ENCODE measurements at regions not wholly inside any gene's neighbourhood (a gene's known extent, or its start where the extent isn't known, plus 50 kb on each side); places are given as distances from the start of the nearest gene placed in this dataset.

- Mint-ChIP-seq H3K9me3 (no peaks in the 10 kb centered on the region), H3K4me3 (no peak overlapping the region), H3K27me3 (no peaks in the 10 kb centered on the region), H3K27ac (no peak overlapping the region), H3K36me3 (ENCODE audit: low read depth) (no peaks in the 10 kb centered on the region), H3K4me1 (ENCODE audit: low read depth) (no peaks in the 10 kb centered on the region)
- intact Hi-C loops (cut with micrococcal nuclease) = no loop called here
Measured at GRCh38 chr1:168782559-168783116, 53.6 kb upstream of the DPT start.

GRCh38 chr1:168783458-168784210 is 54.6 kb upstream of the DPT start:
- H3K27me3 Mint-ChIP-seq = no peaks in the 10 kb centered on the region
- H3K4me3 Mint-ChIP-seq = no peak overlapping the region
- H3K36me3 Mint-ChIP-seq (ENCODE audit: low read depth) = no peaks in the 10 kb centered on the region
- H3K4me1 Mint-ChIP-seq (ENCODE audit: low read depth) = no peaks in the 10 kb centered on the region
- no peaks in the 10 kb centered on the region for H3K9me3 Mint-ChIP-seq
- intact Hi-C loops (cut with micrococcal nuclease) = no loop called here
- no peak overlapping the region for H3K27ac Mint-ChIP-seq

GRCh38 chr1:168786476-168787330 is 57.7 kb upstream of the DPT start:
- Mint-ChIP-seq H3K36me3 (ENCODE audit: low read depth) (no peaks in the 10 kb centered on the region), H3K9me3 (no peaks in the 10 kb centered on the region), H3K27me3 (no peaks in the 10 kb centered on the region), H3K27ac (no peak overlapping the region), H3K4me1 (ENCODE audit: low read depth) (no peaks in the 10 kb centered on the region), H3K4me3 (no peak overlapping the region)
- intact Hi-C loops (cut with micrococcal nuclease) = no loop called here

DNA sequence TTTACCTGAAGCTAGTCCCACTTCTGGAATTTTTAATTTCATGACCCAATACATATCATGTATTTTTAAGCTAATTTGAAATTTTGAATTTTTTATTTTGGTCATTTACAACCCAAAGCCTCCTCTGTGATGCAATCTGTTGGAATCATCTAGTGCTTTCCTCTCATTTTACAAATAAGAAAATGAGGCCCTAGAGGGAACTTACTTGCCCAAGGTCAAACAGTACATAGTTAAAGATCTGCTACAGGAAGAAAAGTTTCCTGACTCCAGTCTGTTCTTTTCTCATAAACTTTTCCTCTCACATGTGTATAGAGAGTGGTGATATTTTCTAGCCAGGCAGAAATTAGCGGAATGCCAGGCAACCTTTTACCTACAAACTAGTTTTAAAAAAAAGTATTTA is 59.3 kb upstream of the DPT start:
- Mint-ChIP-seq H3K27ac (no peak overlapping the region), H3K4me1 (ENCODE audit: low read depth) (no peaks in the 10 kb centered on the region), H3K27me3 (no peaks in the 10 kb centered on the region), H3K36me3 (ENCODE audit: low read depth) (no peaks in the 10 kb centered on the region), H3K9me3 (no peaks in the 10 kb centered on the region), H3K4me3 (no peak overlapping the region)
- intact Hi-C loops (cut with micrococcal nuclease) = no loop called here

DNA sequence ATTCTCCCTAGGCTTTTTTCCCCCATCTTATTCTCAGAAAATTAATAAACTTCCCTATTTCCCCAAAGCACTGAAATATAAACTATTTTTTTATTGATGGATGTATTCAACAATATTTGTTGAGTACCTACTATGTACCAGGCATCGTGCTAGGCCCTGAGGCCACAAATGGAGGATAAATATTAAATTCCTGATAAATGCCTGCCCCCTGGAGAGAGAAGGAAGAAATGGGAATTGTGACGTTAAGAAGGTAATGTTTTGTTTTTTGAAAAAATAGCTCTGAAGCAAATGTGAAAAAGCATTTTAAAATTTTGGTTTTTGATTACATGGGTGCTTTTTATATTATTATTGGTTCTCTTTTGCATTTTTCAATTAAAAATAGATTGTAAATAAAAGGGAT is 60.5 kb upstream of the DPT start:
- Mint-ChIP-seq H3K27ac (no peak overlapping the region), H3K4me1 (ENCODE audit: low read depth) (no peaks in the 10 kb centered on the region), H3K4me3 (no peak overlapping the region), H3K27me3 (no peaks in the 10 kb centered on the region), H3K36me3 (ENCODE audit: low read depth) (no peaks in the 10 kb centered on the region), H3K9me3 (no peaks in the 10 kb centered on the region)
- intact Hi-C loops (cut with micrococcal nuclease) = no loop called here

- no peaks in the 10 kb centered on the region for H3K36me3 Mint-ChIP-seq (ENCODE audit: low read depth)
- no peak overlapping the region for H3K4me3 Mint-ChIP-seq
- intact Hi-C loops (cut with micrococcal nuclease) = no loop called here
- H3K4me1 Mint-ChIP-seq (ENCODE audit: low read depth) = no peaks in the 10 kb centered on the region
- no peaks in the 10 kb centered on the region for H3K9me3 Mint-ChIP-seq
- no peak overlapping the region for H3K27ac Mint-ChIP-seq
- H3K27me3 Mint-ChIP-seq = no peaks in the 10 kb centered on the region
Measured at GRCh38 chr1:168792142-168792541, 63.1 kb upstream of the DPT start.

- H3K27ac Mint-ChIP-seq = no peak overlapping the region
- no peaks in the 10 kb centered on the region for H3K36me3 Mint-ChIP-seq (ENCODE audit: low read depth)
- H3K9me3 Mint-ChIP-seq = no peaks in the 10 kb centered on the region
- no peaks in the 10 kb centered on the region for H3K27me3 Mint-ChIP-seq
- no peak overlapping the region for H3K4me3 Mint-ChIP-seq
- no peaks in the 10 kb centered on the region for H3K4me1 Mint-ChIP-seq (ENCODE audit: low read depth)
- intact Hi-C loops (cut with micrococcal nuclease) = no loop called here
Measured at GRCh38 chr1:168792592-168793125, 63.7 kb upstream of the DPT start.

GRCh38 chr1:168794057-168794456 is 65.1 kb upstream of the DPT start:
- Mint-ChIP-seq H3K4me1 (ENCODE audit: low read depth) (no peaks in the 10 kb centered on the region), H3K27me3 (no peaks in the 10 kb centered on the region), H3K36me3 (ENCODE audit: low read depth) (no peaks in the 10 kb centered on the region), H3K27ac (no peak overlapping the region), H3K9me3 (no peaks in the 10 kb centered on the region), H3K4me3 (no peak overlapping the region)
- intact Hi-C loops (cut with micrococcal nuclease) = no loop called here

DNA sequence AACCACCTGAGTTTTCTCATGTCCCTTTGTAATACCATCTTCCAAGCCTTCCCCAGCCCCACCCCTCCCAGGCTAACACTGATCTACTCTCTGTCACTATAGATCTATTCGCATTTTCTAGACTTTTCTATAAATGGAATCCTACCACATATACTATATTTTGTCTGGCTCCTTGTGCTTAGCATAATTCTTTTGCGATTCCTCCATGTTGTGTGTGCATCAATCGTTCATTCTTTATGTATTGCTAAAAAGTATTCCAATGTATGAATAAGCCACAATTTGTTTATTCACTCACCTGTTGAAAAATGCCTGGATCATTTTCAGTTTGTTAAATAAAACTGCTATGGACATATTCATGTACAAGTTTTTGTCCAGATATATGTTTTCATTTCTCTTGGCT is 66.7 kb upstream of the DPT start:
- Mint-ChIP-seq H3K36me3 (ENCODE audit: low read depth) (no peaks in the 10 kb centered on the region), H3K27me3 (no peaks in the 10 kb centered on the region), H3K4me1 (ENCODE audit: low read depth) (no peaks in the 10 kb centered on the region), H3K27ac (no peak overlapping the region), H3K9me3 (no peaks in the 10 kb centered on the region), H3K4me3 (no peak overlapping the region)
- intact Hi-C loops (cut with micrococcal nuclease) = no loop called here

GRCh38 chr1:168799927-168800605 is 71.1 kb upstream of the DPT start:
- Mint-ChIP-seq H3K4me1 (ENCODE audit: low read depth) (no peaks in the 10 kb centered on the region), H3K27me3 (no peaks in the 10 kb centered on the region), H3K36me3 (ENCODE audit: low read depth) (no peaks in the 10 kb centered on the region), H3K27ac (no peak overlapping the region), H3K9me3 (no peaks in the 10 kb centered on the region), H3K4me3 (no peak overlapping the region)
- intact Hi-C loops (cut with micrococcal nuclease) = no loop called here

DNA sequence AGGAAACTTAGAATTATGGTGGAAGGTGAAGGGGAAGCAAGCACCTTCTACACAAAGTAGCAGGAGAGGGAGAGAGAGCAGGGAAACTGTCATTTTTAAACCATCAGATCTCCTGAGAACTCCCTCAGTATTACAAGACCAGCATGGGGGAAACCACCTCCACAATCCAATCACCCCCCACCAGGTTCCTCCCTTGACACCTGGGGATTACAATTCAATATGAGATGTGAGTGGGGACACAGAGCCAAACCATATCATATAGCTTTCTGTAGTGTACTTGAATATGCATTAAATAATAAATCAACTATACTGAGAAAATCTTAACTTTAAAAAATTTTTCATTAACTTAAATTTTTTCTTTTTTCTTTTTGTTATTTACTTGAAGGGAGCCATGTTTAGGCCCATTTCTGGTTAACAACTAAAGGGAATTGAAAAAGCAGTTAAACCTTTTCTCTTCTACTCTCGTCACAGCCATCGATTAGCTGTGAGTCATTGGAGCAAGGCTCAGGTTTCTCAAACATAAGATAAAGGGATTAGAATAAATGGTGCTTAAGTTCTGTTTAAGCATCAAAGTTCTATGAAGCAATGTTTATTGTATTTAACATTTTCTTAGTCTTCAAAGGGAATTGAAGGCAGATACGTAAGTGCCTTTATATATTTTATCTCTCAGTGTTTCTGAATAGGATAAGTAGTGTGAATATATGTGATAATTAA is 72.2 kb upstream of the DPT start:
- intact Hi-C loops (cut with micrococcal nuclease) = no loop called here
- Mint-ChIP-seq H3K27ac (no peak overlapping the region), H3K27me3 (no peaks in the 10 kb centered on the region), H3K4me1 (ENCODE audit: low read depth) (no peaks in the 10 kb centered on the region), H3K9me3 (no peaks in the 10 kb centered on the region), H3K4me3 (no peak overlapping the region), H3K36me3 (ENCODE audit: low read depth) (no peaks in the 10 kb centered on the region)

DNA sequence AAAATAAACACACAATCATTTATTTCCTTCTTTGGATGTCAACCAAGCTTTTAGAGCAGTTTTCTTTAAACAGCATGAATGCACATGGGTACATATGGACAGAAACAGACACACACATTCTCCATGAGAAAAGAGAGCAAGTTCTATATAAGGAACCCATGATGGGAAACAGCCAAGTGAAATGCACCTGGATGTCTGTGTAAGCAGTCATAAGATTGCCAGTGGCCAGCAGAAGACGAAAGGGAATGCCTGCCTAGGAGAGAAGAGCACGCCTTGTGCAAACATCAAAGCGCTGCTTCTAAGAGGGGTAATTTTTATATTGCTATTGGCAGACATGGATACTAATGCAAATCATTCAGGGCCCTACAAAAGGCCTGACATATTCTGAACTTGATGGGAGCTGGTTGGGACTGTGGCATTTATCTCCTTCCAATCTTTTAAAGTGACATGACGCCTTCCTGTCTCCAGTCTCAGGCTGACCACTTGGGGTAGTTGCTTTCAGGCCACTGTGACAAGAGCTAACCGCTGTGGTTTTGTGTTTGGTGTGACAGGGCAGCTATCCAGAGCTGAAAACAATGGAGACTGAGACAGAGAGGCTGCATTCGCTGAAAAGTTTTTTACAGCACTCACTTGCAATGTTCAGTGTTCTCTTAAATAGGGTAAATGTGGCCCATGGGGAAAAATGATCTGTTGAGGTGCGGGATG is 75.0 kb upstream of the DPT start:
- Mint-ChIP-seq H3K4me3 (no peak overlapping the region), H3K27ac (no peak overlapping the region), H3K27me3 (no peaks in the 10 kb centered on the region), H3K9me3 (no peaks in the 10 kb centered on the region), H3K4me1 (ENCODE audit: low read depth) (no peaks in the 10 kb centered on the region), H3K36me3 (ENCODE audit: low read depth) (no peaks in the 10 kb centered on the region)
- intact Hi-C loops (cut with micrococcal nuclease) = no loop called here

DNA sequence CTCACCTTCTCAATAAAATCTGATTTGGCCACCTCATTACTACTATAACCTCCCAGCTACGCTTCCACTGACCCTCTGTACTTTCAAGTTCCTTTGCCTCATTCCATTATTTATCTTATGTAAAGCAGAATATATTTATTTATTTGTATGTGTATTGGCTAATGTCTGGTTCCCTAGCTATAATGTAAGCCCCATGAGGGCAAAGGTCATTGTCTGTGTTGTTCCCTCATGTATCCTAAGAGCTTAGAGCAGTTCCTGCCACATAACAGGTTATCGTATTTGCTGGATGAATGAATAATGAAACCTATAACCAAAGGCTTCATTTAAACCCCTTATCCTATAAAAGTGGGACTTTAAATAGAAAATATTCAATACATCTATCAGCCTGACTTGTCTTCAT is 77.9 kb upstream of the DPT start:
- H3K4me1 Mint-ChIP-seq (ENCODE audit: low read depth) = no peaks in the 10 kb centered on the region
- H3K27me3 Mint-ChIP-seq = no peaks in the 10 kb centered on the region
- no peaks in the 10 kb centered on the region for H3K9me3 Mint-ChIP-seq
- intact Hi-C loops (cut with micrococcal nuclease) = no loop called here
- no peak overlapping the region for H3K27ac Mint-ChIP-seq
- H3K36me3 Mint-ChIP-seq (ENCODE audit: low read depth) = no peaks in the 10 kb centered on the region
- H3K4me3 Mint-ChIP-seq = no peak overlapping the region
